ENCODE measurements at regions not wholly inside any gene's neighbourhood (a gene's known extent, or its start where the extent isn't known, plus 50 kb on each side); places are given as distances from the start of the nearest gene placed in this dataset.

DNA sequence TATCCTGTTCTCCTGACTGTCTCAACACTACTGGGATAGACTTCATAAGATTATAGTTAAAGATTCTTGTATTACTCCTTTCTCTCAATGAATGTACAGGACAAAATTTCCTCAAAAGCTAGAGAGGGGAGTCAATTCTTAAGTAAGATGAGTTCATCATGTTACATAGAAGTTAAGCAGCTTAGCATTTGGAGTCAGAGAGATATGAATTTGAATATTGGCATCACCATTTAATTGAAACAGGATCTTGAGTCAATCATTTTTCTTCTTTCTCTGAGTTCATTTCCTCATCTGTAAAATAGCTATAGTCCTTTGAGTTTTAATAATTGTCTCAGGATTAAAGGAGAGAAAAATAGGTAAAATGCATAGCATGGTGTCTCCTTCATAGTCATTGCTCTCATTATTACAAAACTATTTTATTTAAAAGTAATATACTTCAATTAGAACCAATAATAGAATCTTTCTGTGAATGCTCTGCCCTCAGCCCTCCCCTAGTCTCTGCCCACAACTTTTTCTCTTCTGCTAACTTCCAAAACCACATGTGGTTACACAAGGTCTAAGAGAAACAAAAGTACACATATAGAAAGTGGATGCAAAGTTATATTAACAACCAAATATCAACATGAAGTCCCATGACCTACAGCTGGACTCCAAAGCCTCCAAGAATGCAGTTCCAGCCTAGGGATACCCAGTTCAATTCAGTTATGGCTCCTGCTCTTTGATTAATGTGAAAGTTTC, 265.6 kb downstream of the TLE1 start:
- TF ChIP-seq, protein P1, sequence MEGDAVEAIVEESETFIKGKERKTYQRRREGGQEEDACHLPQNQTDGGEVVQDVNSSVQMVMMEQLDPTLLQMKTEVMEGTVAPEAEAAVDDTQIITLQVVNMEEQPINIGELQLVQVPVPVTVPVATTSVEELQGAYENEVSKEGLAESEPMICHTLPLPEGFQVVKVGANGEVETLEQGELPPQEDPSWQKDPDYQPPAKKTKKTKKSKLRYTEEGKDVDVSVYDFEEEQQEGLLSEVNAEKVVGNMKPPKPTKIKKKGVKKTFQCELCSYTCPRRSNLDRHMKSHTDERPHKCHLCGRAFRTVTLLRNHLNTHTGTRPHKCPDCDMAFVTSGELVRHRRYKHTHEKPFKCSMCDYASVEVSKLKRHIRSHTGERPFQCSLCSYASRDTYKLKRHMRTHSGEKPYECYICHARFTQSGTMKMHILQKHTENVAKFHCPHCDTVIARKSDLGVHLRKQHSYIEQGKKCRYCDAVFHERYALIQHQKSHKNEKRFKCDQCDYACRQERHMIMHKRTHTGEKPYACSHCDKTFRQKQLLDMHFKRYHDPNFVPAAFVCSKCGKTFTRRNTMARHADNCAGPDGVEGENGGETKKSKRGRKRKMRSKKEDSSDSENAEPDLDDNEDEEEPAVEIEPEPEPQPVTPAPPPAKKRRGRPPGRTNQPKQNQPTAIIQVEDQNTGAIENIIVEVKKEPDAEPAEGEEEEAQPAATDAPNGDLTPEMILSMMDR (conservative IDR thresholded peaks at IDR 0.05; ENCODE audit: low read length): no peak
- TF ChIP-seq EZH2phosphoT487 (IDR thresholded peaks at IDR 0.05; ENCODE audit: borderline replicate concordance): no peak

All from Loucy (cell line).